ENCODE measurements at regions not wholly inside any gene's neighbourhood (a gene's known extent, or its start where the extent isn't known, plus 50 kb on each side); places are given as distances from the start of the nearest gene placed in this dataset.

DNA sequence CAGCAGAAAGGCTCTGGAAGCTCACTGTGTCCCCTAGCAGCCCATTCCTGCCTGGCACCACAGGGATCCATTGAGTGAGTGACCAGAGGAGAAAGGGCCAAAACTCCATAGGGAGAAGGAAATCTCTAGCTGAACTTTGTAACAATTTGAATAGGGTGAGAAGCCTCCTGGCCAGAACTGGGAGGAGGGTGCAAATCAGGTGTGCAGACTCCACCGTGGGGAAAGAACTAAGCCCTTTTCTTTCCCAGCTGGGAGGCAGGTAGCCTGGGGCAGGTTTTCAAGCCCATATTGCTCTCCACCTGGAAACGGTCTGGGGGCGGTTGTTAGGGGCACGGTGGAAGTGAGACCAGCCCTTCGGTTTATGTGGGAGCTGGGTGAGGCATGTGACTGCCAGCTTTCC lies 227.2 kb downstream of the SNCA start:
- TF ChIP-seq, protein P1, sequence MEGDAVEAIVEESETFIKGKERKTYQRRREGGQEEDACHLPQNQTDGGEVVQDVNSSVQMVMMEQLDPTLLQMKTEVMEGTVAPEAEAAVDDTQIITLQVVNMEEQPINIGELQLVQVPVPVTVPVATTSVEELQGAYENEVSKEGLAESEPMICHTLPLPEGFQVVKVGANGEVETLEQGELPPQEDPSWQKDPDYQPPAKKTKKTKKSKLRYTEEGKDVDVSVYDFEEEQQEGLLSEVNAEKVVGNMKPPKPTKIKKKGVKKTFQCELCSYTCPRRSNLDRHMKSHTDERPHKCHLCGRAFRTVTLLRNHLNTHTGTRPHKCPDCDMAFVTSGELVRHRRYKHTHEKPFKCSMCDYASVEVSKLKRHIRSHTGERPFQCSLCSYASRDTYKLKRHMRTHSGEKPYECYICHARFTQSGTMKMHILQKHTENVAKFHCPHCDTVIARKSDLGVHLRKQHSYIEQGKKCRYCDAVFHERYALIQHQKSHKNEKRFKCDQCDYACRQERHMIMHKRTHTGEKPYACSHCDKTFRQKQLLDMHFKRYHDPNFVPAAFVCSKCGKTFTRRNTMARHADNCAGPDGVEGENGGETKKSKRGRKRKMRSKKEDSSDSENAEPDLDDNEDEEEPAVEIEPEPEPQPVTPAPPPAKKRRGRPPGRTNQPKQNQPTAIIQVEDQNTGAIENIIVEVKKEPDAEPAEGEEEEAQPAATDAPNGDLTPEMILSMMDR (conservative IDR thresholded peaks at IDR 0.05; ENCODE audit: low read length): no peak
- H3K4me3 ChIP-seq (ENCODE audit: low read length): no peak overlapping the region
- DNase-seq (ENCODE audit: low read depth): no peak

DNA sequence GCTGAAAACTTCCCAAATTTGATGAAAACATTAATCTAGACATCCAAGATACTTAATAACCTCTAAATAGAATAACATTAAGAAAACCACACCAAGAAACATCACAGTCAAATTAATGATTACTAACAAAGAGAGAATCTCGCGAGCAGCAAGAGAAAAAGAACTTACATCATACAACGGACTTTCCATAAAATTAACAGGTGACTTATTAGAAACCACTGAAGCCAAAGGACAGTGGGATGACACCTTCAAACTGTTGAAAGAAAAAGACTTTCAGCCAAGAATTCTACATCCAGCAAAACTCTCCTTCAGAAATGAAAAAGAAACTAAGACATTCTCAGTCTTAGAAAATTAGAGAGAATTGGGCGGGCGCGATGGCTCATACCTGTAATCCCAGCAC lies 232.0 kb downstream of the SNCA start:
- no peak for DNase-seq (ENCODE audit: low read depth)
- TF ChIP-seq, protein P1 (conservative IDR thresholded peaks at IDR 0.05; ENCODE audit: low read length): no peak
- no peak overlapping the region for H3K4me3 ChIP-seq (ENCODE audit: low read length)

DNA sequence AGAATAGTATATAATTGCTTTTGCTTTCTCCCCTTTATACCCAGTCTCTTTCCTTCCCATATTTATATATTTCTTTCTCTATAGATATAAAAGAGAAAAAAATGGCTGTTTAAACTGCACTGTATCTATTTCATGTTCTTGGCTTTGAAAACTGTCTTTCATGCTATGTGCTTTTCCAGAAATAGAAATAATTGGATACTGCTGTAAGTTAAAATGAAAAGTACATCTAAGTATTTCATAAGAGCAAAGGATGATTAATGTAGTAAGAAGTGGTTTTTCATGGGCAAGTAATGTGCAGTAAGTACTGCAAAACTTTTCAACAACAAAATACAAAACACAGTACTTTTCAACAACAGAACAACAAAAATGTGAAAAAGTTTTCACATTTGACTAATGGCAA lies 237.9 kb downstream of the SNCA start:
- TF ChIP-seq, protein P1 (conservative IDR thresholded peaks at IDR 0.05; ENCODE audit: low read length): no peak
- no peak for DNase-seq (ENCODE audit: low read depth)
- no peak overlapping the region for H3K4me3 ChIP-seq (ENCODE audit: low read length)

DNA sequence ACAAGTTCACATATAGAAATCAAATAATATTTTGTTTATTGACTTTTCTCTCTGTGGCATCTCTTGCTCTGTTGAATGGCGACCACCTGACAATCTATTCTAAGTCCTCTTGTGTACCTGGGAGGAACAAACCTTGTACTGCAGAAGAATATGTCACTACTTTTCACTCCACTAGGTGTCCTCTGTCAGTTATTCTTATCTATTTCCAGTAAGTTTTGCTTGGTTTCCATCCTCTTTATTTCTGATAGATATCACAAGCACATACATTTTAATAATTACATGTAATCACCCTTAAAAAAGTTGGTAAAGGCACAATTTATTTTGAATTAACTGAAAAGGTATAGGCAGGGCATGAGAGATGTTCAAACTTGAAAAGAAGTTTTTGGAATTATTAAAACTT lies 238.4 kb downstream of the SNCA start:
- no peak for DNase-seq (ENCODE audit: low read depth)
- TF ChIP-seq, protein P1 (conservative IDR thresholded peaks at IDR 0.05; ENCODE audit: low read length): peak; percentile 33; the same call in 1 of the 2 replicates
- H3K4me3 ChIP-seq (ENCODE audit: low read length): no peak overlapping the region

DNA sequence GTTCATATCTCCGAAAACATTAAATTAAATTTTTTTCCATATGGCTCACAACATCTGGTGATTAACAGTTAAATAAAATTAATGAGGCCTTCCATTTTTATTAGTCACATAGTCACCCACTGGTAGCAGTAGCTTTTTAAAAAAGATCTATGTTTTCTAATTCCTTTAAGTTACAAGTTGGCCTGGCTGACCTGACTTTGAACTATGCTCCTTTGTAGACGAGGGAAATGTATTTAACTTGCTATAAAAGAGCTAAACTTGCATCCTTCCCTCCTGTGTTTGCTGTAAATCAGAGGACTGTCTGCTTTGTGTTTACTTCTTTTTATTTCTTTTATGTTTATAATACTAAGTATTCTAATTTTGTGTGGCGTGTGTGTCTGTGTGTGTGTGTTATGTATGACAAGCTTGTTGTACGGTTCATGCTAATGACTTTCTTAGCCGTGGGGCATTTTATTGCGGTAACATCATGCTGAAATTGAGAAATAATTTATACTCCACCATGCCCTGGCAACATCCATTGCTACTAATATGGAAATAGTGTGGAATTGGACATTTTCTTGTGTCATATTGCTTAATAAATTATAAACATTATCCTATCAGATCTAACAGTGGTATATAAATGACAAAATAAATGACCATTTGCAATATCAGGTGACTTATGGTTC lies 241.7 kb downstream of the SNCA start:
- TF ChIP-seq, protein P1 (conservative IDR thresholded peaks at IDR 0.05; ENCODE audit: low read length): no peak

DNA sequence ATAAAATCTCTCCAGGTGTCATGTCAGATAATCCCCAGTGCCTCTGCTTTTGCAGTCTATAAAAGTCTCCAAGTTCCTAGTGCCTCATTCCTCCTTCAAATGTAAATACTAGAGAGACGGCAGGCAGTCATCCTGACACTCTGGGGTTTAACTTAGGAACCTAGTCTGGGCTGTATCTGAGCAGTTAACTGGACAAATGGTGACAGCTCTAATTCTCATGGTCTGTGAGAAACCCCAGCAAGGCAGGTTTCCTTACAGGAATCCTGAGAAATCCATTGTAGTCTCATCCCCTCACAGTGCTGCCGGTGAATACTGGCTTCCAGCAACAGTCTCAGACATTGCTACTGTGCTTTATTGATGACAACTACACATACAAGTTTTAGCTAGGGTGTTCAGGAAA lies 246.8 kb downstream of the SNCA start:
- no peak overlapping the region for H3K4me3 ChIP-seq (ENCODE audit: low read length)
- TF ChIP-seq, protein P1 (conservative IDR thresholded peaks at IDR 0.05; ENCODE audit: low read length): no peak
- no peak for DNase-seq (ENCODE audit: low read depth)

More for the DNA sequence above, 241.7 kb downstream of the SNCA start:
- DNase-seq (ENCODE audit: low read depth): no peak
- H3K4me3 ChIP-seq (ENCODE audit: low read length): no peak overlapping the region

DNA sequence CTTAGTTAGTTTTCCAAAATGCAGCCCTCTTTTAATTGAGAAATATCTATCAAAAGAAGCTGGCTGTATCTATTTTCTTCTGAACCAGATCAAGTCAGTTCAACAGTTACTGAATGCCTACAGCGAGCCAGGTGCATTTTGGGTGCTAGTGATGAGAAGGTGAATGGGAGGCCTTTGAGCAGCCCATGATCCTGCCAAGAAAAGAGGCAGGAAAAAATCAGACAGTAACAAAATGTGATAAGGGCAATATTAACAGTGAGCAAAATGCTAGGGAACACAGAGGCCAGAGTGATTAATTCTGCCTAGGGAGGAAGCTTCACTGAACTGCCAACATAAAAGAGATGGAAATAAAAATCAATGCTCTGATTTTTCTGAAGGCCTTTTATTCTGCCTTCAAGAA lies 248.5 kb downstream of the SNCA start:
- no peak for DNase-seq (ENCODE audit: low read depth)
- TF ChIP-seq, protein P1 (conservative IDR thresholded peaks at IDR 0.05; ENCODE audit: low read length): no peak
- H3K4me3 ChIP-seq (ENCODE audit: low read length): no peak overlapping the region

Data from AG10803 (cell line).